ENCODE measurements at regions not wholly inside any gene's neighbourhood (a gene's known extent, or its start where the extent isn't known, plus 50 kb on each side); places are given as distances from the start of the nearest gene placed in this dataset.

DNA sequence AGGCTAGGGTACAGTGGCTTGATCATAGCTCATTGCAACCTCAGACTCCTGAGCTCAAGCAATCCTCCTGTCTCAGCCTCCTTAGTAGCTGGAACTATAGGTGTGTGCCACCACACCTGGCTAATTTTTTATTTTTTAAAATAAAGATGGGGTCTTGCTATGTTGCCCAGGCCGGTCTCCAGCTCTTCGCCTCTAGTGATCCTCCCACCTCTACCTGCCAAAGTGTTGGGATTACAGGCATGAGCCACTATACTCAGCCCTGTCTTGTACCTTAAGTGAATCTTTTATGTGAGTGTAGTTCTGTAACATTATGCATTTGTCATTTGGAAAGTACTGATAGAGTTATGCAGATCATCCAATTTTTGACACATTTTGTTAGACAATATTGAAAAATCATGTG is 66.9 kb upstream of the C15orf39 start:
- no peak for DNase-seq (ENCODE audit: low read depth in 2 of 2)

DNA sequence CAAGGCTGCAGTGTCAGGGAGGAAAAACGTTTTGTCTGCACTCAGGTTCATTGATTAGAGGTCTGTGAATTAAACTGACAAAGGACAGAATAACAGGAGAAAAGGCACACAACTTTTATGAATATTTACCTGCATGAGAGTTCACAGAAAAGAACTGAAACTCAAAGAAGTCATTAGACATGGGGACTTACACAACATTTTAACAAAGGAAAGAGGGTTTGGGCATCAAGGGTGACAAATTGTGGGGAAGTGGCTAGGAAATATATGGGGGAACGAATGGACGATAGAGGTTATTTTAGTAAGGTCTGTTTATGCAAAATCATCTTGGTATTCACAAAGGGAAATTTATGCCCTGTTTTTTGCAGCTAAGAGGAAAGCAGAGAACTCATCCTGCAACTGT is 65.6 kb upstream of the C15orf39 start:
- DNase-seq (ENCODE audit: low read depth in 2 of 2): no peak

GRCh38 chr15:75136758-75137157 is 64.9 kb upstream of the C15orf39 start:
- no peak for DNase-seq (ENCODE audit: low read depth in 2 of 2)

- no peak for DNase-seq (ENCODE audit: low read depth in 2 of 2)
Measured at GRCh38 chr15:75138016-75138999, 63.4 kb upstream of the C15orf39 start.

DNA sequence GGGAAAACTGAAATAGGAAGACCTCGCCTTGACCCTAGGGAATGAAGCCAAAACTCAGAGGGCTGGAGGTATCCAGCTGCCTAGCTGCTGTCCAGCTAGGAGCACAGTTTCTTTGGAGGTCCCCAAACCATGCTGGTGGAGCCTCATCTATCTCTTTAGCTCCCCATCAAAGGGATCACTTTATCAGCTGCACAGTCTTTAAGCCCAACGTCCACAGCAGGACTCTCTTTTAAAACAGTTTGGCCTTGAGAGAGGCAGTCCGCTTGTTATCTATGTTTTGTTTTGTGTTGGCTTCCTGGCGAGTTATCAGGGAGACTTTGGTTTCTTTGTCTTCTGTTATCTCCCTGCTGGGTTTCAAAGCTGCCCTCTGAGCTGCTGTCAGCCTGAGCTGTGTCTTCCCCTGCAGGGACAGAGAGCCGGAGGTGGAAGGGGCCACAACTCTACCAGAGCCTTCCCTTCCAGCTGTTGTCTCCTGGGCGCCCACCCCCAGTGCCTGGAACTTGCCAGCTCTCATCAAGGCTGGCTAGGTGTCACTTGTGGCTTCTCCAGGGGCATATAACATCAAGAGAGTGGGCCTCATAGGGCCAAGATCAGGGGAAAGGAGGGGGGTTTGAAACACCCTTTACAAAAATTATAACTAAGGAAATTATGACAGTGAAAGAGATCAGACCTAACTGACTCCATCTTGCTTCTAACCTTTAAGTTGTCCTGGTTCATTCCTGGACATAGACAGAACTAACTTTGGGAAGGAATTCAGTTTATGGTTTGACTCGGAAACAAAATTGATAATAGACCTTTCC is 61.4 kb upstream of the C15orf39 start:
- peak in 1 of 2 donors; percentile 28 for DNase-seq (ENCODE audit: low read depth in 2 of 2)

DNA sequence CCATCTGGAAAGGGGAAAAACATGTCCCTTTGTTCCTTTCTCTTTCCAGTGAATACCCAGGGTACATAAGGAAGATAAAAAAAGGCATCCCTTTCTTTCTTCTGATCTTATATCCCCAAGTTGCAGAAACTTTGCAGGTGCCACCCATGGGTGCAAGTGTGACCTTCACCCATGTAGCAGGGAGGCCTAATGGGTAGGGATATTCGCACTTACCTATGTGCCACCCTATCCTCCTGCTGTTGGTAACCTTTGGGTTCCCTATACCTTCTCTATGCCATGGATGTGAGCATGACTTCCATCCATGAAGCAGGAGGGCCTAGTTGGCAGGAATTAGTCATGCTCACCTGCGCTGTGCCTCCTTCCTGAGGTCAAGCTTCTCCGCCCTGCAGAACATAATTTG is 59.2 kb upstream of the C15orf39 start:
- no peak for DNase-seq (ENCODE audit: low read depth in 2 of 2)

DNA sequence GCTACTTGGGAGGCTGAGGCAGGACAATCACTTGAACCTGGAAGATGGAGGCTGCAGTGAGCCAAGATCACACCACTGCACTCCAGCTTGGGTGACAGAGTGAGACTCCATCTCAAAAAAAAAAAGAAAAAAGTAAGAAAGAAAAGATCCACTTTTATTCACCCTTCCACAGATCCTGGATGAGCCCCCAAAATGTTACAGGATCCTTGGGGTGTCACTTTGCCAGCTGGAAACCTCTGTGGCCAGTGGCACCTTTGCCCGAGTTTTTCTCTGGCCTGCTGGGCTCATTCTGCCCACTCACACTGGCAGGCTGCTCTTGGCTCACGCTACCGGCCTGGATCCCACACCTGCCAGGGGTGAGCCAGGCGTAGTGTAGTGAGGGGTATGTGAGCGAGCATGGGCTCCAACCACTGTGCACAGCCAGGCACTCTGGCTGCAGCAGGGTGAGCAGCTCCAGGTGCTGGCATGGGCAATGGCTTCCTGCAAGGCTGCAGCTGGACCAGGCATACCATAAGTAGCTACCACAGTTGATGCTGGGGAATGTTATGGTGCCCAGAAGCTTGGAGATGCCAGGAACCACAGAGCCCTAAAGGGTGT is 57.8 kb upstream of the C15orf39 start:
- peak in 1 of 2 donors; percentile 16 for DNase-seq (ENCODE audit: low read depth in 2 of 2)

GRCh38 chr15:75145027-75145841 is 56.4 kb upstream of the C15orf39 start:
- no peak for DNase-seq (ENCODE audit: low read depth in 2 of 2)

- DNase-seq (ENCODE audit: low read depth in 2 of 2): no peak
Measured at GRCh38 chr15:75148280-75148679, 53.4 kb upstream of the C15orf39 start.

DNA sequence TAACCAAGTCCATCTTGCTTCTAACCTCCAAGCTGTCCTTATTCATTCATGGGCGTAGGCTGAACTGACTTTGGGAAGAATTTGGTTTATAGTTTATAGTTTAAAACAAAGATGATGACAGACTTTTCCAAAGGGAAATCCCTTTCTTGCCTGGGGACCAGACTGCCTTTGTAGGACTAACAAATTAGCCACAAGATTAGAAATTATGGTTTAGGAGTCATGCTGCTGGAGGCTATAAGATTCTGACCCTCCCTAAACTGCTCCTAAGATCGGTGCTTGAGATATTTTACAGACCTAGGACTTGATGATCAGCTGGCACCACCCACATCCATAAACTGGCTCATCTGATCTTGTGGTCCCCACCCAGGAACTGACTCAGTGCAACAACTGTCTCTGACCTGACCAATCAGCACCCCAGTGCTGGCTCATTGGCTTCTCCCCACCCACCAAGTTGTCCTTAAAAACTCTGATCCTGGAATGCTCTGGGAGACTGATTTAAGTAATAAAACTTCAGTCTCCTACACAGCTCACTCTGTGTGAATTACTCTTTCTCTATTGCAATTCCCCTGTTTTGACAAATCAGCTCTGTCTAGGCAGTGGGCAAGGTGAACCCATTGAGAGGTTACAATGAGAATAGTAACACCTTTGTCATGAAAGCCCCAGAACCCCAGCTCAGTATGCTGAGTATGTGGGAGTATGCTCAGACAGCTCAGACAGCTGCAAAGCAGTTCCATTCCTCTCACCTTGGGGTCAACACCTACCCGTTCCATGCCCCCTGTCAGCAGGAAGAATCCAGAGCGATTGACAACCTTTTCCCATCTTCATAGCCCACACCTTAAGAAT is 51.6 kb upstream of the C15orf39 start:
- DNase-seq (ENCODE audit: low read depth in 2 of 2): no peak

GRCh38 chr15:75151214-75152128 is 50.2 kb upstream of the C15orf39 start:
- no peak for DNase-seq (ENCODE audit: low read depth in 2 of 2)
